Heart right ventricle (tissue), 16 donors: ENCODE measurements at regions not wholly inside any gene's neighbourhood (a gene's known extent, or its start where the extent isn't known, plus 50 kb on each side); places are given as distances from the start of the nearest gene placed in this dataset.

ENCODE experiments used
- ATAC-seq, 8 donors: fragments of 200-7000 bp; cut with Tn5 transposase; one replicate each; pipeline ENCODE4 v1.9.1; 2020; ENCODE audit warnings: mild to moderate bottlenecking in 8 of 8, moderate library complexity in 8 of 8, moderate number of reproducible peaks in 1 of 8
- DNase-seq, 2 donors: peaks; one replicate each; pipeline ENCODE4 v3.0.0-alpha.2; 2020
- H3K27ac ChIP-seq, 10 donors: fragments of 200-600 bp; sonication (generic) in 2 of 10; one replicate each; pipeline versions ENCODE4 v1.5.0 to v1.8.0; 2020 to 2022; ENCODE audit warnings: mild to moderate bottlenecking in 3 of 10
- H3K27me3 ChIP-seq, 7 donors: fragments of 200-600 bp; one replicate each; pipeline ENCODE4 v1.8.0; 2021 to 2022; ENCODE audit warnings: mild to moderate bottlenecking in 2 of 7
- H3K36me3 ChIP-seq, 9 donors: fragments of 200-600 bp; sonication (generic) in 1 of 9; one replicate each; pipeline versions ENCODE4 v1.5.0 to v1.8.0; 2020 to 2022; ENCODE audit warnings: mild to moderate bottlenecking in 2 of 9
- H3K4me1 ChIP-seq, 9 donors: fragments of 200-600 bp; sonication (generic) in 1 of 9; one replicate each; pipeline versions ENCODE4 v1.5.0 to v1.8.0; 2020 to 2022; ENCODE audit warnings: mild to moderate bottlenecking in 4 of 9
- H3K4me3 ChIP-seq, 10 donors: fragments of 200-600 bp; sonication (generic) in 2 of 10; one replicate each; pipeline versions ENCODE4 v1.5.0 to v1.8.0; 2020 to 2022; ENCODE audit warnings: mild to moderate bottlenecking in 7 of 10, moderate library complexity in 2 of 10
- H3K9me3 ChIP-seq, 11 donors: fragments of 200-600 bp in 10 of 11; sonication (generic) in 2 of 11; one replicate each; pipeline versions ENCODE4 v1.5.0 to v1.8.0; 2013 to 2022; ENCODE audit warnings: mild to moderate bottlenecking in 2 of 11, control low read depth in 1 of 11, moderate library complexity in 1 of 11
- WGBS, 2 donors: extraction: QIAGEN DNeasy Blood & Tissue Kit; methylation state at CpG; one replicate each; pipeline ENCODE4 v1.1.7; 2013; ENCODE audit warnings: inconsistent platforms in 1 of 2; 5-methylcytosine and 5-hydroxymethylcytosine counted together
- intact Hi-C, 10 donors: fragments of 100-400 bp; cut with DNase I; formaldehyde crosslinking; loops; one replicate each; pipeline versions ENCODE4 v1.11.1 to v1.14.2; 2022
- TF ChIP-seq, protein P1 (sequence below), 9 donors: fragments of 200-600 bp; sonication (generic) in 2 of 9; IDR thresholded peaks; one replicate each; pipeline versions ENCODE4 v1.5.0 to v1.8.0; 2021 to 2022; ENCODE audit warnings: antibody characterized with exemption in 9 of 9, mild to moderate bottlenecking in 5 of 9, moderate library complexity in 1 of 9
- donor health status: Arrhythmogenic right ventricular cardiomyopathy.
- donor health status: ischemic (EF 13 %, LVEDD 7.1; RV severe dilation, severe dysfunction).
- donor health status: healthy with polysubstance abuse.
- donor health status: DM: no; HTN: yes; CAD: no.
- donor health status: DM: no; HTN: no; CAD: no.
- donor health status: ischemic (EF 25% LVEDD 6.9; RV normal size, moderate dysfunction).
- donor health status: ischemic (EF 25% LVEDD 5.7; RV mildly dilated, moderate dysfunction).
- donor health status: healthy.
- donor health status: DM: yes; HTN: yes; CAD: no.
- donor health status: Ischemic cardiomyopathy.
- donor health status: ischemic (EF 35%, LVEDD 5.7; RV mildly dilated, moderate dysfunction).
- donor health status: nonischemic (EF 11% LVEDD 7.7; RV severe dilation, severe dysfunction).
- donor health status: DM: yes; HTN: yes; CAD: no.
- donor health status: PGD.
- donor health status: ischemic (EF 29% LVEDD 5.4; RV normal size, mild dysfunction).
- donor health status: nonischemic (EF 23%, LVEDD 6.1; RV moderate dilation, normal function).

GRCh38 chr1:194159941-194160340 is 973.5 kb upstream of the B3GALT2 start:
- no peaks in the 10 kb centered on the region for H3K27me3 ChIP-seq
- no peak overlapping the region for H3K4me3 ChIP-seq
- H3K9me3 ChIP-seq, result peaks cover 0 to 22% (median 7%) of the 10 kb centered on the region in 11 donors
- DNase-seq (no peak), ATAC-seq (no peak)
- intact Hi-C loops, result no loop called here
- no peaks in the 10 kb centered on the region for H3K36me3 ChIP-seq
- H3K27ac ChIP-seq, result no peak overlapping the region
- TF ChIP-seq, protein P1, sequence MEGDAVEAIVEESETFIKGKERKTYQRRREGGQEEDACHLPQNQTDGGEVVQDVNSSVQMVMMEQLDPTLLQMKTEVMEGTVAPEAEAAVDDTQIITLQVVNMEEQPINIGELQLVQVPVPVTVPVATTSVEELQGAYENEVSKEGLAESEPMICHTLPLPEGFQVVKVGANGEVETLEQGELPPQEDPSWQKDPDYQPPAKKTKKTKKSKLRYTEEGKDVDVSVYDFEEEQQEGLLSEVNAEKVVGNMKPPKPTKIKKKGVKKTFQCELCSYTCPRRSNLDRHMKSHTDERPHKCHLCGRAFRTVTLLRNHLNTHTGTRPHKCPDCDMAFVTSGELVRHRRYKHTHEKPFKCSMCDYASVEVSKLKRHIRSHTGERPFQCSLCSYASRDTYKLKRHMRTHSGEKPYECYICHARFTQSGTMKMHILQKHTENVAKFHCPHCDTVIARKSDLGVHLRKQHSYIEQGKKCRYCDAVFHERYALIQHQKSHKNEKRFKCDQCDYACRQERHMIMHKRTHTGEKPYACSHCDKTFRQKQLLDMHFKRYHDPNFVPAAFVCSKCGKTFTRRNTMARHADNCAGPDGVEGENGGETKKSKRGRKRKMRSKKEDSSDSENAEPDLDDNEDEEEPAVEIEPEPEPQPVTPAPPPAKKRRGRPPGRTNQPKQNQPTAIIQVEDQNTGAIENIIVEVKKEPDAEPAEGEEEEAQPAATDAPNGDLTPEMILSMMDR (IDR thresholded peaks at IDR 0.05), result no peak
- H3K4me1 ChIP-seq, result no peaks in the 10 kb centered on the region

DNA sequence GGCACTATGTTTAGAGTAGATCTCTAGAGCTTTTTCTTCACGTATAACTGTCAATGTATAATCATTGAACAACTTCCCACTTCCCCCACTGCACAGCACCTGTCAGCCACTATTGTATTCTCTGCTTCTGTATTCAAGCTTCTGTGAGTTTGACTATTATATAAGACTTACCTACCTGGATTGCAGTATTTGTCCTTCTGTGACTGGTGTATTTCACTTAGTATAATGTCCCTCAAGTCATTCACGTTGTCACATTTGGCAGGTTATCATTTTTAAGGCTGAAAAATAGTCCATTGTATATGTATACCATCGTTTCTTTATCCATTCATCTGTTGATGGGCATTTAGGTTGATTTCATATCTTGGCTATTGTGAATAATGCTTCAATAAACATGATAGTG is 969.5 kb upstream of the B3GALT2 start:
- H3K4me1 ChIP-seq, result no peaks in the 10 kb centered on the region
- 63 to 78% methylated on average over 3 of the region's 3 CpGs for WGBS, 2 donors
- TF ChIP-seq, protein P1 (IDR thresholded peaks at IDR 0.05), result no peak
- no peaks in the 10 kb centered on the region for H3K27me3 ChIP-seq
- no peaks in the 10 kb centered on the region for H3K36me3 ChIP-seq
- intact Hi-C loops, result no loop called here
- DNase-seq, result no peak
- no peak overlapping the region for H3K4me3 ChIP-seq
- H3K9me3 ChIP-seq, result peaks cover 0 to 22% (median 7%) of the 10 kb centered on the region in 11 donors
- ATAC-seq, result no peak
- no peak overlapping the region for H3K27ac ChIP-seq

GRCh38 chr1:194151056-194151455 is 964.6 kb upstream of the B3GALT2 start:
- DNase-seq (no peak), ATAC-seq (no peak)
- Histone ChIP-seq H3K4me3 (no peak overlapping the region), H3K27ac (no peak overlapping the region), H3K9me3 (no peaks in the 10 kb centered on the region), H3K36me3 (no peaks in the 10 kb centered on the region), H3K27me3 (no peaks in the 10 kb centered on the region), H3K4me1 (no peaks in the 10 kb centered on the region)
- TF ChIP-seq, protein P1 (IDR thresholded peaks at IDR 0.05), result no peak
- intact Hi-C loops, result no loop called here
- WGBS, 2 donors, result 88 to 92% methylated on average over 1 of the region's 1 CpG

GRCh38 chr1:194150242-194150641 is 963.8 kb upstream of the B3GALT2 start:
- intact Hi-C loops, result no loop called here
- Histone ChIP-seq H3K4me1 (no peaks in the 10 kb centered on the region), H3K36me3 (no peaks in the 10 kb centered on the region), H3K27me3 (no peaks in the 10 kb centered on the region), H3K9me3 (no peaks in the 10 kb centered on the region), H3K4me3 (no peak overlapping the region), H3K27ac (no peak overlapping the region)
- ATAC-seq (no peak), DNase-seq (no peak)
- TF ChIP-seq, protein P1 (IDR thresholded peaks at IDR 0.05), result no peak

DNA sequence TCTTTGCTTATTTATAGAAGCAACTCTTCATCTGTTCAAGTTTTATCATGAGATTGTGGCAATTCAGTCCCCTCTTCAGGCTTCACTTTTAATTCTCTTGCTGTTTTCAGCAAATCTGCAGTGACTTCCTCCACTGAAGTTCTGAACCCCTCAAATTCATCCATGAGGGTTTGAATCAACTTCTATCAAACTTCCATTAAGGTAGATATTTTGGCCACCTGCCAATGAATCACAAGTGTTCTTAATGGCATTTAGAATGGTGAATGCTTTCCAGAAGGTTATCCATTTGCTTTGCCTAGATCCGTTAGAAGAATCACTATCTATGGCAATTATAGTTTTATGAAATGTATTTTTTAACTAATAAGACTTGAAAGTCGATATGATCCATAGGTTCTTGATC is 946.7 kb upstream of the B3GALT2 start:
- ATAC-seq, result no peak
- intact Hi-C loops, result no loop called here
- WGBS, 2 donors, result 79% methylated on average over 2 of the region's 2 CpGs
- no peak overlapping the region for H3K27ac ChIP-seq
- TF ChIP-seq, protein P1 (IDR thresholded peaks at IDR 0.05), result no peak
- no peaks in the 10 kb centered on the region for H3K27me3 ChIP-seq
- H3K36me3 ChIP-seq, result no peaks in the 10 kb centered on the region
- no peaks in the 10 kb centered on the region for H3K9me3 ChIP-seq
- H3K4me3 ChIP-seq, result no peak overlapping the region
- DNase-seq, result no peak
- H3K4me1 ChIP-seq, result no peaks in the 10 kb centered on the region
